GM21381 (cell line): ENCODE measurements at regions not wholly inside any gene's neighbourhood (a gene's known extent, or its start where the extent isn't known, plus 50 kb on each side); places are given as distances from the start of the nearest gene placed in this dataset.
"Not testable (repeated sequence)": the region's sequence is repeated elsewhere in the genome, so short reads cannot be mapped to it uniquely, and the experiment has no call there.

Experiments used
- ATAC-seq: cut with Tn5 transposase; IDR thresholded peaks from one replicate; pipeline ENCODE4 v1.9.1; 2021; ENCODE audit warnings: mild to moderate bottlenecking, moderate library complexity; ENCODE audit not compliant: unreplicated experiment

- no peak for ATAC-seq
Measured at GRCh38 chr5:159493696-159494095, 163.4 kb upstream of the IL12B start.

- ATAC-seq: no peak
Measured at GRCh38 chr5:159496773-159497172, 166.5 kb upstream of the IL12B start.

- ATAC-seq: no peak
Measured at GRCh38 chr5:159497221-159497620, 166.9 kb upstream of the IL12B start.

- ATAC-seq: no peak
Measured at GRCh38 chr5:159498630-159499029, 168.3 kb upstream of the IL12B start.

GRCh38 chr5:159502116-159502515, 171.8 kb upstream of the IL12B start:
- not testable (repeated sequence) for ATAC-seq

- no peak for ATAC-seq
Measured at GRCh38 chr5:159503236-159503635, 172.9 kb upstream of the IL12B start.

GRCh38 chr5:159504106-159504856, 174.0 kb upstream of the IL12B start:
- no peak for ATAC-seq

- no peak for ATAC-seq
Measured at GRCh38 chr5:159504857-159505304, 174.6 kb upstream of the IL12B start.

GRCh38 chr5:159507055-159507454, 176.8 kb upstream of the IL12B start:
- ATAC-seq: no peak

- ATAC-seq: no peak
Measured at GRCh38 chr5:159507661-159508060, 177.4 kb upstream of the IL12B start.

- ATAC-seq: no peak
Measured at GRCh38 chr5:159508344-159508743, 178.1 kb upstream of the IL12B start.

GRCh38 chr5:159509002-159509660, 178.8 kb upstream of the IL12B start:
- no peak for ATAC-seq

GRCh38 chr5:159510282-159510681, 180.0 kb upstream of the IL12B start:
- no peak for ATAC-seq

- no peak for ATAC-seq
Measured at GRCh38 chr5:159511570-159511969, 181.3 kb upstream of the IL12B start.

GRCh38 chr5:159512064-159512463, 181.8 kb upstream of the IL12B start:
- no peak for ATAC-seq

- no peak for ATAC-seq
Measured at GRCh38 chr5:159514229-159514810, 184.0 kb upstream of the IL12B start.

GRCh38 chr5:159515197-159515596, 184.9 kb upstream of the IL12B start:
- no peak for ATAC-seq

- peak; percentile 95 for ATAC-seq
Measured at GRCh38 chr5:159515909-159516415, 185.7 kb upstream of the IL12B start.

- ATAC-seq: no peak
Measured at GRCh38 chr5:159518371-159518770, 188.1 kb upstream of the IL12B start.

- no peak for ATAC-seq
Measured at GRCh38 chr5:159519365-159519764, 189.1 kb upstream of the IL12B start.

GRCh38 chr5:159522841-159523240, 192.6 kb upstream of the IL12B start:
- no peak for ATAC-seq

GRCh38 chr5:159524279-159524678, 194.0 kb upstream of the IL12B start:
- not testable (repeated sequence) for ATAC-seq
